Activated CD4-positive, alpha-beta T cell treated with anti-CD3 and anti-CD28 coated beads for 1 hour (primary cell): ENCODE measurements at regions not wholly inside any gene's neighbourhood (a gene's known extent, or its start where the extent isn't known, plus 50 kb on each side); places are given as distances from the start of the nearest gene placed in this dataset.

ENCODE experiments used
- DNase-seq: peaks from one replicate; pipeline ENCODE4 v3.0.0-alpha.2; 2020

DNA sequence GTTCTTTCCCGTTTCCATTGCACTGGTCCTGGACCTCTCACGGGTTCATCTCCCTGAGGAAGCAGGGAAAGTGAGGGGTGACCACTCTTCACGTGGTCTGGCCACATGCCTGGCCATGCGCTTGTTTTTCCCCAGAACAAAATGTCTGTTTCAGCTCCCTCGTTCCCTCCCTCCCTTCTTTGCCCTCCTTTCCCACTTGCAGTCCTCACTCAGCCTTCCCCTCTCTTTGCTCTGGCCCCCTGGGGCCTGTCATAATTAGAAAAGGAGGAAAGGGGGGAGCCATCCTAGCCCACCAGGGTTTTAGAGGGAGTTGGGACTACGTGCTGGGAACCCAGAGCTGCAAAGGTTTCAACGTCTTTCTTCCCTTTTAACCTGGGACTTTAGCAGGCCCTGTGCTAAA, 52.8 kb upstream of the CADM1 start:
- DNase-seq = no peak

- DNase-seq = no peak
Measured at GRCh38 chr11:115555336-115556090, 51.3 kb upstream of the CADM1 start.
